Vagina (tissue), 2 donors: ENCODE measurements at regions not wholly inside any gene's neighbourhood (a gene's known extent, or its start where the extent isn't known, plus 50 kb on each side); places are given as distances from the start of the nearest gene placed in this dataset.

Source experiments
- DNase-seq, 2 donors: peaks; one replicate each; pipeline ENCODE4 v3.0.0-alpha.2; 2017; ENCODE audit errors: extremely low spot score in 2 of 2
- H3K27ac ChIP-seq: fragments of 200-600 bp; sonication (generic); one replicate; pipeline ENCODE4 v1.5.1; 2019
- H3K27me3 ChIP-seq: fragments of 200-600 bp; sonication (generic); one replicate; pipeline ENCODE4 v1.5.1; 2019
- H3K36me3 ChIP-seq, 2 donors: fragments of 200-600 bp; sonication (generic); one replicate each; pipeline ENCODE4 v1.5.1; 2017 to 2019
- H3K4me1 ChIP-seq: fragments of 200-600 bp; sonication (generic); one replicate; pipeline ENCODE4 v1.5.1; 2019
- H3K4me3 ChIP-seq, 2 donors: fragments of 200-600 bp; sonication (generic); 1 replicate in 1 of 2; 2 replicates in 1 of 2; pipeline ENCODE4 v1.5.1; 2016 to 2019
- H3K9me3 ChIP-seq: fragments of 200-600 bp; sonication (generic); one replicate; pipeline ENCODE4 v1.5.1; 2019
- CTCF ChIP-seq, 3 experiments: fragments of 450-650 bp in 2 of 3; fragments of 200-600 bp in 1 of 3; sonication (generic) in 1 of 3; IDR thresholded peaks; one replicate each; pipeline ENCODE4 v1.5.1; 2017 to 2019; ENCODE audit warnings: antibody characterized with exemption in 3 of 3, mild to moderate bottlenecking in 2 of 3, moderate library complexity in 2 of 3
- POLR2A ChIP-seq, 2 donors: fragments of 450-650 bp; IDR thresholded peaks; one replicate each; pipeline ENCODE4 v1.6.1; 2017; ENCODE audit warnings: antibody characterized with exemption in 2 of 2, mild to moderate bottlenecking in 2 of 2, moderate library complexity in 2 of 2
- POLR2AphosphoS5 ChIP-seq, 2 donors: sonication (generic); formaldehyde crosslinking; IDR thresholded peaks; one replicate each; pipeline ENCODE4 v1.9.0; 2017; ENCODE audit warnings: antibody characterized with exemption in 2 of 2, mild to moderate bottlenecking in 2 of 2, low read depth in 1 of 2; ENCODE audit not compliant: insufficient read depth in 1 of 2
- intact Hi-C: fragments of 100-400 bp; cut with DNase I; formaldehyde crosslinking; loops from one replicate; pipeline ENCODE4 v1.15.1; 2023

DNA sequence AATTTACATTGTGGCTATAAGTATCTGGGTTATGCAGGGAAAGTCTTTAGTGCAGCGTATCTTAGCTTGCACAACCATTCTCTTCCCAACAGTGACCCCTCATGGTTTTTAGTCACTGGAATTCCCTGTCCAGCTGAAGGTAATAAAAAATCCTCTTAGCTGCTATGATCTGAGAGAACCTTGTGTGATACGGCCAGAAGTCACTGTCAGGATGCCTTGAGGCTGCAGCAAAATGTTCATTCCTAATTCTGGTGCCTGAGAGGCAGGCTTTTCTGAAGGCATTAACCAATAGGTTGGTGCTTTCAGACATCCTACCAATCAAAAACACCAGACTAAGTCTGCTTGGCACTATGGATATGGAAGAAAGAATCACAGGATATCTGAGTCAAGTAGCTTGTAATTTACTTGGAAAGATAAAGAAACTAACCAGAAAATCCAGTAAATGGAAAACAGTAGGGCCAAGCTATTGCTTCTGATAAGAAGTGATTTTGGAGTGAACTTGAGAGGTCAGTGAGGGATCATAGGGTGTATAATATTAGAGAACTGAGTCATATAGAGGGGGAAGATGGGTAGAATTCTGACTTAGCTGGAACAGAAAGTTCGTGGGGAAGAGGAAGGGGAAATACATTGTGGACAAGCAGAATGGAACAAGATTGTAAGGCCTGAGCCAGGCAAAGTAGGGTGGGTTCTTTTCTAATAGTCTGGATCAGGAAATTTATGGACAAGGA, 89.0 kb upstream of the SLC14A2 start:
- Histone ChIP-seq H3K36me3 (no peaks in the 10 kb centered on the region), H3K27me3 (no peaks in the 10 kb centered on the region), H3K9me3 (no peaks in the 10 kb centered on the region), H3K27ac (peak overlapping the region; percentile 0), H3K4me1 (peaks cover 12% of the 10 kb centered on the region), H3K4me3 (no peak overlapping the region)
- no peak for DNase-seq
- intact Hi-C loops = loop anchor here (10.0 kb wide), 1 partner anchor 201 kb away; no protein-coding TSS in a partner anchor
- no peak for TF ChIP-seq POLR2AphosphoS5 (IDR thresholded peaks at IDR 0.05; ENCODE audit: insufficient read depth in 1 of 2, low read depth in 1 of 2)
- no peak for TF ChIP-seq POLR2A (IDR thresholded peaks at IDR 0.05)
- TF ChIP-seq CTCF (IDR thresholded peaks at IDR 0.05) = no peak

- Histone ChIP-seq H3K36me3 (no peaks in the 10 kb centered on the region), H3K9me3 (no peaks in the 10 kb centered on the region), H3K4me1 (no peaks in the 10 kb centered on the region), H3K27me3 (no peaks in the 10 kb centered on the region), H3K27ac (no peak overlapping the region), H3K4me3 (no peak overlapping the region)
- DNase-seq = no peak
- TF ChIP-seq POLR2A (IDR thresholded peaks at IDR 0.05) (no peak), POLR2AphosphoS5 (IDR thresholded peaks at IDR 0.05; ENCODE audit: insufficient read depth in 1 of 2, low read depth in 1 of 2) (no peak), CTCF (IDR thresholded peaks at IDR 0.05) (no peak)
- intact Hi-C loops = loop anchor here (10.0 kb wide), 1 partner anchor 203 kb away; no protein-coding TSS in a partner anchor
These were observed 87.4 kb upstream of the SLC14A2 start for GRCh38 chr18:45527891-45528290.

DNA sequence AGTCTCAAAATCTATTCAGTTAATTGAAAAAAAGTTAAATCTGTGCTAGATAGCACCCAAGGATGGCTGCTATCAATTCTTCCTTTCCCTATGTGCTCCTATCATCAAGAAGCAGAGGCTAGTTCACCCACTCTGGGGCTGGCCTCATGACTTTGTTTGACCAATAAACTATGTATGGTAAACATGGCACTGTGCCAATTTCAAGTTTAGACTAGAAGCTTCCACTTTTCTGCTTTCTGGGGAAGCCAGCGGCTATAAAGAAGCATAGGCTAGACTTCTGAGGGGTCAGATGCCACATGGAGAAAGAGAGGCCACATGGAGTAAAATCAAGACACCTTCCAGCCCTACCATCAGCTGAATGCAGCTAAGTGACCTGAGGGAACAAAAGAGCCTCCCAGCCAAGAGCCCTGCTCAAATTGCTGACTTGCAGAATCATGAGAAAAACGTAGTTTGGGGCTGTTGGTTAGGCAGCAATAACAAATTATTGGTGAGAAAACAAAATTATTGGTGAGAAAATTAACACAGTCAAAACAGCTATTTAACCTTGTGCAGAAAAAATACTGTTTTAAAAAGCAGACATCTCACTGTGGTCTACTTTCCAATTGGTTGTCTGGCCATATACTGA, 86.5 kb upstream of the SLC14A2 start:
- Histone ChIP-seq H3K9me3 (no peaks in the 10 kb centered on the region), H3K27ac (no peak overlapping the region), H3K36me3 (no peaks in the 10 kb centered on the region), H3K27me3 (no peaks in the 10 kb centered on the region), H3K4me3 (no peak overlapping the region), H3K4me1 (no peaks in the 10 kb centered on the region)
- no peak for DNase-seq
- TF ChIP-seq POLR2A (IDR thresholded peaks at IDR 0.05) = no peak
- TF ChIP-seq CTCF (IDR thresholded peaks at IDR 0.05) = no peak
- no peak for TF ChIP-seq POLR2AphosphoS5 (IDR thresholded peaks at IDR 0.05; ENCODE audit: insufficient read depth in 1 of 2, low read depth in 1 of 2)
- intact Hi-C loops = loop anchor here (10.0 kb wide), 1 partner anchor 204 kb away; no protein-coding TSS in a partner anchor

DNA sequence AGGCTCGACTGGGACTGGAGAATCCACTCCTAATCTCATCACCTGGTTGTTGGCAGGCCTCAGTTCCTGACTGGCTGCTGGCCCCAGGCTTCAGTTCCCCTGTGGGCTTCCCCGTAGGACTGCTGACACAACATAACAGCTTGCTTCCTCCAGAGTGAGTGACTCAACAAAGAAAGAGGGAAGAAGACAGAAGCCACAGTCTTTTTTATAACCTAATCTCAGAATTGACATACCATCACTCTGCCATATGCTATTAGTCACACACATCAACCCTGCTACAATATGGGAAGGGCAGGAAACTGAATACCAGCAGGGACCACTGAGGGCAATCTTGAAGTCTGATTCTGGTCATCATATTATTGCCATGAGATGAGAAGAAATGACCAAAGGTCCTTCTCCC, 76.8 kb upstream of the SLC14A2 start:
- no peaks in the 10 kb centered on the region for H3K36me3 ChIP-seq
- TF ChIP-seq POLR2A (IDR thresholded peaks at IDR 0.05) = no peak
- no peak for TF ChIP-seq CTCF (IDR thresholded peaks at IDR 0.05)
- no peak for TF ChIP-seq POLR2AphosphoS5 (IDR thresholded peaks at IDR 0.05; ENCODE audit: insufficient read depth in 1 of 2, low read depth in 1 of 2)
- no peak for DNase-seq

GRCh38 chr18:45539491-45539891, 75.8 kb upstream of the SLC14A2 start:
- TF ChIP-seq CTCF (IDR thresholded peaks at IDR 0.05) (no peak), POLR2AphosphoS5 (IDR thresholded peaks at IDR 0.05; ENCODE audit: insufficient read depth in 1 of 2, low read depth in 1 of 2) (no peak), POLR2A (IDR thresholded peaks at IDR 0.05) (no peak)
- no peak overlapping the region for H3K27ac ChIP-seq
- DNase-seq = no peak
- no peaks in the 10 kb centered on the region for H3K36me3 ChIP-seq
- peaks cover 5% of the 10 kb centered on the region for H3K9me3 ChIP-seq
- no peak overlapping the region for H3K4me3 ChIP-seq
- H3K4me1 ChIP-seq = no peaks in the 10 kb centered on the region
- intact Hi-C loops = no loop called here
- H3K27me3 ChIP-seq = no peaks in the 10 kb centered on the region

More for the DNA sequence above, 76.8 kb upstream of the SLC14A2 start:
- H3K4me1 ChIP-seq = no peaks in the 10 kb centered on the region
- peaks cover 5% of the 10 kb centered on the region for H3K9me3 ChIP-seq
- H3K4me3 ChIP-seq = no peak overlapping the region
- H3K27ac ChIP-seq = no peak overlapping the region
- intact Hi-C loops = no loop called here
- no peaks in the 10 kb centered on the region for H3K27me3 ChIP-seq
